C4-2B (cell line): ENCODE measurements at regions not wholly inside any gene's neighbourhood (a gene's known extent, or its start where the extent isn't known, plus 50 kb on each side); places are given as distances from the start of the nearest gene placed in this dataset.

Source experiments
- H3K27ac ChIP-seq: fragments of 450-650 bp; 2 replicates; pipeline ENCODE4 v1.5.1; 2017
- CTCF ChIP-seq: fragments of 450-650 bp; conservative IDR thresholded peaks from 2 replicates; pipeline ENCODE4 v1.5.1; 2017; ENCODE audit warnings: mild to moderate bottlenecking
- ZFX ChIP-seq: fragments of 450-650 bp; IDR thresholded peaks from 2 replicates; pipeline ENCODE4 v1.6.1; 2017

- TF ChIP-seq ZFX = no peak
- no peak for TF ChIP-seq CTCF
- H3K27ac ChIP-seq = no peak overlapping the region
These were observed 796.2 kb upstream of the RBFOX1 start for GRCh38 chr16:6536411-6536810.

GRCh38 chr16:6531067-6531466 lies 801.6 kb upstream of the RBFOX1 start:
- no peak for TF ChIP-seq CTCF
- no peak for TF ChIP-seq ZFX
- no peak overlapping the region for H3K27ac ChIP-seq

GRCh38 chr16:6528217-6528616 lies 804.4 kb upstream of the RBFOX1 start:
- TF ChIP-seq CTCF = no peak
- no peak overlapping the region for H3K27ac ChIP-seq

- H3K27ac ChIP-seq = no peak overlapping the region
- TF ChIP-seq ZFX = no peak
- TF ChIP-seq CTCF = no peak
These were observed 805.0 kb upstream of the RBFOX1 start for GRCh38 chr16:6527646-6528045.

GRCh38 chr16:6524501-6524900 lies 808.1 kb upstream of the RBFOX1 start:
- no peak overlapping the region for H3K27ac ChIP-seq
- TF ChIP-seq CTCF (no peak), ZFX (no peak)

- no peak overlapping the region for H3K27ac ChIP-seq
These were observed 815.5 kb upstream of the RBFOX1 start for GRCh38 chr16:6517020-6517720.

GRCh38 chr16:6512512-6512911 lies 820.1 kb upstream of the RBFOX1 start:
- no peak for TF ChIP-seq ZFX
- TF ChIP-seq CTCF = no peak

More at GRCh38 chr16:6517020-6517720, 815.5 kb upstream of the RBFOX1 start:
- no peak for TF ChIP-seq CTCF
- no peak for TF ChIP-seq ZFX

More at GRCh38 chr16:6512512-6512911, 820.1 kb upstream of the RBFOX1 start:
- H3K27ac ChIP-seq = no peak overlapping the region
